Left renal pelvis (tissue), 4 donors: ENCODE measurements at regions not wholly inside any gene's neighbourhood (a gene's known extent, or its start where the extent isn't known, plus 50 kb on each side); places are given as distances from the start of the nearest gene placed in this dataset.
"Not testable (repeated sequence)": the region's sequence is repeated elsewhere in the genome, so short reads cannot be mapped to it uniquely, and the experiment has no call there.

Experiments used
- DNase-seq, 4 donors: peaks; one replicate each; pipeline ENCODE4 v3.0.0-alpha.2; 2013; ENCODE audit warnings: low read depth in 4 of 4, low spot score in 3 of 4

DNA sequence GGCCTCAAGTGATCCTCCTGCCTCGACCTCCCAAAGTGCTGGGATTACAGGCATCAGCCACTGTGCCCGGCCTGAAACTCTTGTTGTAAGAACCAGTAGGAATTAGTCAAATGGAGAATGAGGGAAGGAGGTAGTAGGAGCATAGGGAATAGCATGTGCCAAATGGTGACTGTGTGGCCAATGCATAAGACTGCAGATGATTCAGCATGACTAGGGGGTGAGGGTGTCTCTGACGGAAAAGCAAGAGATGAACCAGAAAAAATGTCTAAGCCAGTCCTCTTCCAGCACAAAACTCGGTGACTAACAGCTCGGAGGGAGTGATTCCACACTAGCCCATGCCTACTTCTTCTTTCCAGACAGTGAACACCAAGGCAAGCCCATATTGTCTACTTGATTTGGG, 58.2 kb upstream of the DUSP21 start:
- no peak for DNase-seq

DNA sequence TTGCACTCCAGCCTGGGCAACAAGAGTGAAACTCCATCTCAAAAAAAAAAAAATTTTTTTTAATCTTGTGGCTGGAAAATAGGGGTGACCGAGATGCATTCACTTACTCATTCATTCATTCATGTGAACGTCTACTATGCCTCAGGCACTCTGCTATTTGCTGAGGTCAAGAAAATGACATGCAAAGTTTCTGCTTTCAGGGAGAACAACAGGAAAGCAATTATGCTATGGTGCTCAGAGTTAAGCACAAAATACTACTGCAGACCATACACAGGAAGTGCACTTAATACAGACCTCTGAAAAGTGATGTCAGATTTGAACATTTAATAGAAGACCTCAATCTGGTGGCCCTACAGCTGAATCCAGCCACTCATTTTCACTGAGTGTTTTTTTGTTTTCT, 59.6 kb upstream of the DUSP21 start:
- DNase-seq: no peak

DNA sequence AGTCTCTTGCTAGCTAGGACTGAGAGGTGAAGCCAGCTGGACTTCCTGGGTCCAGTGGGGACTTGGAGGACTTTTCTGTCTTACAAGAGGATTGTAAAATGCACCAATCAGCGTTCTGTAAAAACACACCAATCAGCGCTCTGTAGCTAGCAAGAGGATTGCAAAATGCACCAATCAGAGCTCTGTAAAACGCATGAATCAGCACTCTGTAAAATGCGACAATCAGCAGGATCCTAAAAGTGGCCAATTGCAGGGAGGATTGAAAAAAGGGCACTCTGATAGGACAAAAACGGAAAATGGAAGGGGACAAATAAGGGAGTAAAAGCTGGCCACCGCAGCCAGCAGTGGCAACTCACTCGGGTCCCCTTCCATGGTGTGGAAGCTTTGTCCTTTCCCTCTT, 65.6 kb upstream of the DUSP21 start:
- no peak for DNase-seq

DNA sequence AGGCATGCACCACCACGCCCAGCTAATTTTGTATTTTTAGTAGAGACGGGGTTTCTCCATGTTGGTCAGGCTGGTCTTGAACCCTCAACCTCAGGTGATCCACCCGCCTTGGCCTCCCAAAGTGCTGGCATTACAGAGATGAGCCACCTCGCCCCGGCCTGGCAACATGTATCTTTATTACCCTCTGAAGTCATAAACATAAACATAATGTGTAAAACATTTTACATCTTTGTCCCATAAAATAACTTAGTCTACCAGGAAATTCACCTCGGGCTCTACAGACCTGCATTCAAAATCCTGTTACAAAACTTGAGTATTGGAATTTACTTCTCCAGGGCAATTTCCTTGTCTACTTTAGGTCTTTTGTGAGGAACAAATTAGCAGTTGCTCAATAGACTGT, 68.1 kb upstream of the DUSP21 start:
- DNase-seq: no peak

DNA sequence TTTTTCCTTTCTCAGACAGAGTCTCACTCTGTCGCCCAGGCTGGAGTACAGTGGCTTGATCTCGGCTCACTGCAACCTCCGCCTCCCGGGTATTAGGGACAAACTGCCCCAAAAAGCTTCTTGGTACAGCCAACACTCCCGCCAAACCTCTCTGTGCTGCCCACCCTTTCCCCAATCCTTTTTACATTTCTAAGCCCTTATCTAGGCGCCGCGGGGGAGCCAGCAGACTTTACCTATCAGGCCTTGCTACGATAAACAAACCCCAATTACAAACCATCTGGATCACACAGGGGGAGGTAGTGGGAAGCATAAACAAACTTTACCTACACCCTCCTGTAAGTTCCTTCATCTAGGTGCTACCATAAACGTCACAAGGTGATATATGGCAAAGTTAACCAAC, 69.8 kb upstream of the DUSP21 start:
- not testable (repeated sequence) for DNase-seq

DNA sequence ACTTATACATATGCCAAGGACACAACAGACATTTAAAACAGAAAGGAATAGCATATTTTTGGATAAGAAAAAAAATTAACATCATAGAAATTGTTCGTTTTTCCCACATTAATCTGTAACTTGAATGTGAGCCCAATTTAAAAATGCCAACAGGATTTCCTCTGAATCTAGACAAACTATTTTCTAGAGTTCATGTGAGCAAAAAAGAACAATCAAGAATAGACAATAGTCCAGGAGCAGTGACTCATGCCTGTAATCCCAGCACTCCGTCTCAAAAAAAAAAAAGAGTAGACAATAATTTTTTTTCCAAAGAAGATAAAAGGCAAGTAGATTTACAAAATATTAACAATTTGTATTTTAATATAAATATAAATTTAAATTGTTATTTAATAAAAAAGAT, 73.7 kb upstream of the DUSP21 start:
- DNase-seq: no peak

DNA sequence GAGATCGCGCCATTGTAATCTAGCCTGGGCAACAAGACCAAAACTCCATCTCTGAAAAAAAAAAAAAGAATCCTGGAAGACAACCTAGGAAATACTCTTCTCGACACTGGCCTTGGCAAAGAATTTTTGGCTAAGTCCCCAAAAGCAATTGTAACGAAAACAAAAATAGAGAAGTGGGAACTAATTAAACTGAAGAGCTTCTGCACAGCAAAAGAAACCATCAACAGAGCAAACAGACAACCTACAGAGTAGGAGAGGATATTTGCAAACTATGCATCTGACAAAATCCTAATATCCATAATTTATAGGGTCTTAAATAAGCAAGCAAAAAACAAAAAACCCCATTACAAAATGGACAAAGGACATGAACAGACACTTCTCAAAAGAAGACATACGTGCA, 76.5 kb upstream of the DUSP21 start:
- DNase-seq: no peak

DNA sequence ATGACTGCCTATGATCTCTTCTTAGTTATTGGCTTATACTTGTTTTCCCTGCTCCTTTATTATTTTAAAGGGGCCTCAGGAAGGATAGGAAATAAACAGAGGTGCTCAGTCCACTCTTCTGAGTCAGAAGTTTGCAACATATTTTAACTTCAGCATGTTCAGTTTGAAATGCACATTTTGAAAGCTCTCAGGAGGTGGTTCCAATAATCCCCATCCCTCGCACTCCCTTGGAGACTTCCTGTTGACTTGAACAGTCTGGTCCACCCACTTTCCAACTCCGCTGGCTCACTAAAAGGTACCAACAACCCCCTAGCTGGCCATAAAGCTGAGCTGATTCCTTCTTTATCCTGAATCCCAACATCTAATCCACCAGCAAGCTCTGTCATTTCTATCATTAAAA, 78.3 kb upstream of the DUSP21 start:
- no peak for DNase-seq

DNA sequence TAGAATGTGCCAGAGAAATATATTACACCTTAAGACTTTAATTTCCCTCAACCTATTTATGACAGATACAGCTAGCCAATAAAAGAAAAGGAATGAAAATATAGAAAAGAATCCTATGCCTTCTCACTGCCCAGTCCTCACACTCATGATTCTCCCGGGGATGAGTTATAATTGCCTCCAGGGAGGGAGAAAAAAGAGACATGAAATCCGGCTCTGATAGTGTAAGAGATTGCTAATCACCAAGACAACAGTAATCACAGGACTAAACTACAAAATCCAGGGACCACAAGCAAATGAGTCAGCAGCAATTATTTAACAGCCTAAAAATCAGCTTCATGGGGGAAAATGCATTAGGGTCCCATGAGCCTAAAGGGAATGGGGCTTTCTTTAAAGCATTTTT, 95.9 kb upstream of the DUSP21 start:
- no peak for DNase-seq

DNA sequence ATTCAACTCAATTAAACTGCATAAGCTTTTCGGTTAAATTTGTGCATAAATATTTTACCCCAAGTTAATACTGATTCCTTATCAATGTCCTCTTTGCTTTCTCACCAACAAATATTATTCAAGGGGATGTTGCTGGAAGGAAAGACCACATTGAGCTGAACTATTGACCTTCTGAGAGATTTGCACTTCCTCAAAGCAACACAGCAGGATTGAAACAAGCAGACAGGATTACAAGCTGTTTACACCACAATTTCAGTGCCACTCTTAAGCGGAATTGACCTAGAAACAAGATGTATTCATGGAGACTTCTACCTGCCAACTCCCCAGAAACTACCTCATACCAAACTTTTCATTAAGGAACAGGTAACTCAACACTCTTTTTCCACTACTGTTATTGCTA, 96.5 kb upstream of the DUSP21 start:
- no peak for DNase-seq

DNA sequence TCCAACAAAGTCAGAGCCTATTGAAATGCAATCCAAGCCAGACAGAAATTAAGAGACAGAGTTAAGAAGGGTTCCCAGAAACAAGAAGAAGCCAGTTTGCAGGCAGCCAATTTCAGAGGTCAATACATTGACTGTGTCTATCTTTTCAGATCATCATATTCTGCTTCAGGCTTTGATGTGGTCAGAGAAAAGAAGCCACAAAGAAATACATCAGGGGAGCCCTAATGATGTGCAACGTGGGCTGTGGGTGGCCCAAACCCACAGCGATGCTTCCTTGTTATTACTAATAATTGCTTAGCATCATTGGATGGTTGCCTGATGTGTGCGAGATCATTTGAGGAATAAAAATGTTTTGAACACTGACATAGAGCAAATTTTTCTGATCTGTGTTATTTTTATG, 99.0 kb upstream of the DUSP21 start:
- DNase-seq: no peak

DNA sequence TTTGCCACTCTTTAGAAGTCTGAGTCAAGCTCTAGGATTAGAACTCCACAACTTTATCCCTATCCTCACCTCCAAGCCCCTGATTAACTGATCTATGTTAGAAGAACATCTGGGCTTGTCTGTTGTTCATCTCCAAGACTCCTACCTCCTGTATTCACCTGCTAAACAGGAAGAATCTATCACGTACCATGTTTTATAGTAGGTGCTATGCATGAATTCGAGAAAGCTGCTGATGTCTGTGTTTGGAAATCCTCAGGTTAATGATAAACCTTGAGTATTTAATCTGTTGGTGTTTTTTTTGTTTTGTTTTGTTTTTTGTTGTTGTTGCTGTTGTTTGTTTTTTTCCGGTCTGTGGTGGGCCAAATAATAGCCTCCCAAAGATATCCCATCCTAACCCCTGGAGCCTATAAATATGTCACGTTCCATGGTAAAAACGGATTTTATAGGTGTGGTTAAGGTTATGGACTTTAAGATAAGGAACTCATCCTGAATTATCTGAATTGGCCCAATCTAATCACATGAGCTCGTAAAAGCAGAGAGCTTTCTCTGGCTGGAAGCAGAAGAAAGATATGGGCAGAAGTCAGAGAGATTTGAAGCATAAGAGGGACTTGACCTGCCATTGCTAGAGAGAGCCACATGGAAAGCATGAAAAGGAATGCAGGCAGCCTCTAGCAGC, 101.2 kb upstream of the DUSP21 start:
- no peak for DNase-seq

DNA sequence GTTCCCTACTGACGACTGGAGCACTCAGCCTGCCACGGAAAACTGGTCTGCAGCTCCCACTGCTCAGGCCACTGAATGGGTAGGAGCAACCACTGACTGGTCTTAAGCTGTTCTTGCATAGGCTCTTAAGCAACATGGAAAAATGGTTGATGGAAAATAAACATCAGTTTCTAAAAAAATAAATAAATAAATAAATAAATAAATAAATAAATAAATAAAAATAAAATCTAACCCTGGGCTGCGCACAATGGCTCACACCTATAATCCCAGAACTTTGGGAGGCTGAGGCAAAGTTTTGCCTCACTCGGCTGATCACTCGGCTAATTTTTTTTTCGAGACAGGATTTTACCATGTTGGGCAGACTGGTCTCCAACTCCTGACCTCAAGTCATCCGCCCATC, 102.0 kb upstream of the DUSP21 start:
- not testable (repeated sequence) for DNase-seq

DNA sequence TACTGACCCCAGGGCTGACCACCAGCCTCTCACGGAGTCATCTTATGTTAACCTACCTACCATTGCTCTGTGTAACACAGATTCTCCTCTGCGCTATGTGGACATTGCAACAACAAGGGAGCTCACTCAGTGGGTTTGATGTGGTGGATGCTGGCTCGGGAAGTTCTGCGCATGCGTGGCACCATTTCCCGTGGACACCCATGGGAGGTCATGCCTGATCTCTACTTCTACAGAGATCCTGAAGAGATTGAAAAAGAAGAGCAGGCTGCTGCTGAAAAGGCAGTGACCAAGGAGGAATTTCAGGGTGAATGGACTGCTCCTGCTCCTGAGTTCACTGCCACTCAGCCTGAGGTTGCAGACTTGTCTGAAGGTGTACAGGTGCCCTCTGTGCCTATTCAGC, 102.4 kb upstream of the DUSP21 start:
- not testable (repeated sequence) for DNase-seq

DNA sequence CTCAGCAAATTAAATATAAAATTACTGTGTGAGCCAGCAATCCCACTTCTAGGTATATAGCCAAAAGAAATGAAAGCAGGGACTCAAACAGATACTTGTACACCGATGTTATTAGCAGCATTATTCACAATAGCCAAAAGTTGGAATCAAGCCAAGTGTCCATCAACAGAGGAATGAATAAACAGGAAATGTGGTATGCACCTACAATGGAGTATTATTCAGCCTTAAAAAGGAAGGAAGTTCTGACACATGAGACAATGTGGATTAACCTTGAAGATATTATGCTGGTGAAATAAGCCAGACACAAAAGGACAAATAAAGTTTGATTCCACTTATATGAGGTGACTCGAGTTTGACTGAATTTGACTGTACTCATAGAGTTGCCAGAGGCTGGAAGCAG, 108.3 kb upstream of the DUSP21 start:
- DNase-seq: no peak

DNA sequence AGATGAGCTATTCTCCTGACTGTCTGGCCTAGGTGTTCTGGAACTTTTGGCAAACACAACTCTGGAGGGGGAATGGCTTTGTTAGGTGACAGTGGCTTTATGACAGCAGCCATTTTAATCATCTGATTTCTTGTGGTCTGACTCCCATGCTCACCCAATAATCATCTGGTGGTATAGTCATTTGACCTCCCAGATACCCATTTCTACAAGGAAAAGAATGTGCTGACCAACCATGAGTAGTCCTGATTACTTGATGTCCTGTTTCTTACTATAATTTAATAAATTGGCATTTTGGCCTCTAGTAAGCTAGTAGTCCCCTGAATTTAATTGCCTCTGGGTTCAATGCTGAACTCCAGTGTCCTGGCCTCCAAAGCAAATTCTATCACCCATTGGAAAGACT, 109.9 kb upstream of the DUSP21 start:
- DNase-seq: no peak

DNA sequence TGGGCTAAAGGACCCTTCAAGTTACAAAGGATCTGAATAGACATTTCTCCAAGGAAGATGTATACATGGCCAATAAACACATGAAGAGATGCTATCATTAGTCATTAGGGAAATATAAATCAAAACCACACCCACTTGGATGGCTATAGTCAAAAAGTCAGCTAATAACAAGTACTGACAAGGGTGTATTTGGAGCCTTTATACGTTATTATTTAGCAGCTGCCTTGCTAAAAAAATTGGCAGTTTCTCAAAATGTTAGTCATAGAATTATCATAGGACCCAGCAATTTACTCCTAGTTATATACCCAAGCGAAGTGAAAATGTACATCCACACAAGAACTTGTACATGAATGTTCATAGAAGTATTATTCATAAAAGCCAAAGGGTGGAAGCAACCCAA, 112.7 kb upstream of the DUSP21 start:
- no peak for DNase-seq

DNA sequence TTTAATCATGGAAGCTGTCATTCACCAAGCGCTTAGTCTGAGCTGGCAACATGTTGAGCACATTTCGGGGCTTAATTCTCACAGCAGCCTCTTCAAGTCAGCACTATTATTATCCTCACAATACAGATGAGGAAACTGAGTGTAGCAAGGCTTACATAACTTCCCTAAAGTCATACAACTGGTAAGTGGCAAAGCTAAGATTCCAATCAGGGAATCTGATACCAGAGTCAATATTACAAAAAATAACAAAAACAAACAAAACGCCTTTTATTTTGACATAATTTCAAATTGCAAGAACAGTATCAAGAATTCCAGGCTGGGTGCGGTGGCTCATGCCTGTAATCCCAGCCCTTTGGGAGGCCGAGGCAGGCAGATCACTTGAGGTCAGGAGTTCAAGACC, 120.4 kb upstream of the DUSP21 start:
- DNase-seq: no peak

DNA sequence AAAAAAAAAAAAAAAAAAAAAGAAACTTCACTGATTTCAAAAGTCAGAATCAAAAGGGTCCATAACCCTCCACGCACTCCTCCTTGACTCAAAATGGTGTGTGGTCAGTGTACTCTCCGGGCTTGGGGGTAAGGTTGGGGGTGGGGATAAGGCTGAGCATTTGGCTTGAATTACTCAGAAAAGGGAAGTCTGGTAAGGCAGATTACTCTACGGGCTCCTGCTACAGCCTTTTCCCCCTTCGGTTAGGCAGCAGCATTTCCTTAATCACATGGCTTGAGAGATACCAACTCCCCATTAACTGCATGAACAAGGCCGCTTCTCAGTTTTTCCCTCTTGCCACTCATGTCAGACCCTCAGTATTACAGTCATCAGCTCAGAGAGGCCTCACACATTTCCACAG, 135.4 kb upstream of the DUSP21 start:
- DNase-seq: no peak

DNA sequence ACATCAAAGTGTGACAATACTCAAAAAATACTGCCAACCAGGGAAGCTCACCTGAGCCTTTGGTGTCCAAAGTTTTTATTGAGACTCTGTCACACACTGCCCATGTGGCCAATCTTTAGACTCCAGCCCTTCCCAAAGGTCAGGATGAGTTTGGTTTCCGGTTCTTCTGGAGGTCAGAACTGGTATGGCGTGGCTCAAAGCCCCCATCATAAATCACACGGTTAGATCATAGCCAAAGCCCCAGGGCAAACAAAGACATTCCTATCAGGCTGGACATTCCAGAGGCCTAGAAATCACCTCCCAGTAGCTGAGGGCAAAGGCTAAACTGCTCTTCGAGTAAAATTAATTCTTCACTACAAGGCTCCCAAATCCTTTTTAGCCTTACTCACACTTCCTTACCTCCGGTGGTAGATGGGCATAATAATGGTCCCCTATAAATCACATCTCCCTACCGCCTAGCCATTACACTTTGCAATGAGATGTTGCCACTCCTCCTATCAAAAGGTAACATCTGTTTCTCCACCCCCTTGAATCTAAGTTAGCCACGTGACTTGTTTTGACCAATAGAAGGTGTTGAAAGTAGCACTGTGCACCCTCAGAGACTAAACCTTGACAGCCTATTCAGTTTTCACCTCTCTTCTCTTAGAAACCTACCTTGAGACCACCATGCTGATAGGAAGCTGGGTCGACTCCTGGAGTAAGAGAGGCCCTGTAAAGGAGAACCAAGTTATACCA, 137.8 kb upstream of the DUSP21 start:
- no peak for DNase-seq

DNA sequence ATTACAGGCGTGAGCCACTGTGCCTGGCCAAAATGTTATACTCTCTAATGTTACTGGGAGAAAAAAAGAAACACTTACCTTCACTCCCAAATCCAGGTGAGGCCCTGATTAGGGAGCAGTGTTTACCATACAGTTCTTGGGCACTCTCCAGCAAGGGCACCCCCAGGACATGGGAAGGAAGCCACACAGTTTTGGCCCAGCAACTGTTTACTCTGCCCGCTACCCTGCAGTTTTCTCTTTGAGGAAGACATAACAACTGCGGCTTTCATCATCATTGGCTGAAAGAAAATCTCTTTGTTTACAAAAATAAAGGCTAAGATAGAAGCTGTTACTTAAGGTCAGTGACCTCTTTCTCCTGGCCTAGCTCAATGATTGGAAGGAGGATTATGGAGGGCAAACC, 145.5 kb upstream of the DUSP21 start:
- no peak for DNase-seq

DNA sequence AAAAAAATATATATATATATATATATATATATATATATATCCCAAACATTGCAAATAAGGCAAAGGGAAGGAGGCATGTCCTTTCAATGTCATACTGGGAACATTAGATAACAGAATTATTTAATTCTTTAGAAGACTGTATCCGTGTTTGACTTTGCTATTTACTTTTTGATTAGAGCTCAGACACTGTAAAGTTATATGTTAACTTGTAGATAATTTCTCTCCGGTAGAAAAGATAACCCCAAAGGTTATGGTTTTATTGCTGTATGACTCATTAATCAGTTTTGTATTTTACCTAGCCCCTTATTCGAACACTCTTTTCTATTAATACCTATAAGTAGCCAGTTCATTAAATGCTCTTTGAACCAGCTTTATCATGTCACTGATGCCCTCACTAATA, 150.6 kb upstream of the DUSP21 start:
- no peak for DNase-seq

DNA sequence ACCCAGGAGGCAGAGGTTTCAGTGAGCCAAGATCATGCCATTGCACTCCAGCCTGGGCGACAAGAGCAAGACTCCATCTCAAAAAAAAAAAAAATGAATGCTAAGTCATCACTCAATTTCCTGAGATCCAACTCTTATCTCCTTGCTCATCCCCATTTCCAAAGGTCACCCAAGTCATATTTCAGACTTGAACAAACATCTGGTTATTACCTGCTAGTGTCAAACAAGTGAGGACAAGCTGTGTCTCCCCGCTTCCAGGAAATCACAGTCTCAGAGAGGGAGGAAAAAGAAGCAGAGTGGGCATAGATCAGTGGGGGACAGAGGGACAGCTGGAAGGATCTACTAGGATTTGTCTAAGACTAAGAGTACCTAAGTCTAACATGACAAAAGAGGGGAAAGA, 147.5 kb upstream of the FUNDC1 start:
- no peak for DNase-seq
